ENCODE measurements at regions not wholly inside any gene's neighbourhood (a gene's known extent, or its start where the extent isn't known, plus 50 kb on each side); places are given as distances from the start of the nearest gene placed in this dataset.

GRCh38 chr7:112970771-112971170 lies 115.9 kb downstream of the GPR85 start:
- no peaks in the 10 kb centered on the region for H3K36me3 ChIP-seq
- H3K9me3 ChIP-seq = peaks cover 0 to 1% of the 10 kb centered on the region in 2 donors
- no peaks in the 10 kb centered on the region for H3K27me3 ChIP-seq
- no peak overlapping the region for H3K27ac ChIP-seq
- no peak for TF ChIP-seq CTCF (IDR thresholded peaks at IDR 0.05)
- intact Hi-C loops (cut with DNase I) = no loop called here
- no peaks in the 10 kb centered on the region for H3K4me1 ChIP-seq
- no peak overlapping the region for H3K4me3 ChIP-seq
- ATAC-seq (no peak), DNase-seq (no peak)

- intact Hi-C loops (cut with DNase I) = no loop called here
- Histone ChIP-seq H3K4me3 (no peak overlapping the region), H3K4me1 (no peaks in the 10 kb centered on the region), H3K9me3 (peaks cover 0 to 1% of the 10 kb centered on the region in 2 donors), H3K36me3 (no peaks in the 10 kb centered on the region), H3K27me3 (no peaks in the 10 kb centered on the region), H3K27ac (no peak overlapping the region)
- no peak for ATAC-seq
- no peak for TF ChIP-seq CTCF (IDR thresholded peaks at IDR 0.05)
- DNase-seq = no peak
Measured at GRCh38 chr7:112969946-112970345, 116.7 kb downstream of the GPR85 start.

- no peak overlapping the region for H3K4me3 ChIP-seq
- no peak overlapping the region for H3K27ac ChIP-seq
- no peaks in the 10 kb centered on the region for H3K27me3 ChIP-seq
- no peaks in the 10 kb centered on the region for H3K36me3 ChIP-seq
- ATAC-seq = no peak
- H3K9me3 ChIP-seq = no peaks in the 10 kb centered on the region
- TF ChIP-seq CTCF (IDR thresholded peaks at IDR 0.05) = no peak
- DNase-seq = no peak
- no peaks in the 10 kb centered on the region for H3K4me1 ChIP-seq
- intact Hi-C loops (cut with DNase I) = no loop called here
Measured at GRCh38 chr7:112965506-112965905, 121.1 kb downstream of the GPR85 start.

GRCh38 chr7:112963634-112964033 lies 123.0 kb downstream of the GPR85 start:
- Histone ChIP-seq H3K27ac (no peak overlapping the region), H3K4me3 (no peak overlapping the region), H3K9me3 (no peaks in the 10 kb centered on the region), H3K4me1 (no peaks in the 10 kb centered on the region), H3K27me3 (no peaks in the 10 kb centered on the region), H3K36me3 (no peaks in the 10 kb centered on the region)
- intact Hi-C loops (cut with DNase I) = no loop called here
- no peak for DNase-seq
- no peak for ATAC-seq
- no peak for TF ChIP-seq CTCF (IDR thresholded peaks at IDR 0.05)

GRCh38 chr7:112962815-112963214 lies 123.8 kb downstream of the GPR85 start:
- no peak for TF ChIP-seq CTCF (IDR thresholded peaks at IDR 0.05)
- no peak for DNase-seq

More at GRCh38 chr7:112962815-112963214, 123.8 kb downstream of the GPR85 start:
- intact Hi-C loops (cut with DNase I) = no loop called here
- no peaks in the 10 kb centered on the region for H3K36me3 ChIP-seq
- ATAC-seq = no peak
- H3K27me3 ChIP-seq = no peaks in the 10 kb centered on the region
- H3K9me3 ChIP-seq = no peaks in the 10 kb centered on the region
- H3K27ac ChIP-seq = no peak overlapping the region
- H3K4me3 ChIP-seq = no peak overlapping the region
- no peaks in the 10 kb centered on the region for H3K4me1 ChIP-seq
